ENCODE measurements at regions not wholly inside any gene's neighbourhood (a gene's known extent, or its start where the extent isn't known, plus 50 kb on each side); places are given as distances from the start of the nearest gene placed in this dataset.
A peak's percentile ranks its signal among the peaks of the same experiment; 100 is the strongest.

DNA sequence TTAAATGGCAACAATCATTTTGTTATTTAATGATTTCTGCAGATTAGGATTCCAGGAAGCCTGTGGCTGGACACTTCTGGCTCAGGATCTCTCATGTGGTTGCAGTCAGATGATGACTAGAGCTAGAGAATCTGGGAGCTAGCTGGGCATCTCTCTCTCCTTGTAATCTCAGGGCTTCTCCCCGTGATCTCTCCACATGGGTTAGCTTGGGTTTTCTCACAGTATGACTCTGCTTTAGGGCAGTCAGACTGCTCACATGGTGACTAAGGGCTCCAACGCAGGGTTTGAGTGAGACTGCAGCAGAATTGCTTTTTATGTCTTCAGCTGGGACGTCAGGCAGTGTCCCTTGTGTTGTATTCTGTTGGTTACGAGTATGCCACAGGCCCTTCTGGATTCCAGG lies 361.4 kb downstream of the CBLL2 start:
- TF ChIP-seq, protein P1, sequence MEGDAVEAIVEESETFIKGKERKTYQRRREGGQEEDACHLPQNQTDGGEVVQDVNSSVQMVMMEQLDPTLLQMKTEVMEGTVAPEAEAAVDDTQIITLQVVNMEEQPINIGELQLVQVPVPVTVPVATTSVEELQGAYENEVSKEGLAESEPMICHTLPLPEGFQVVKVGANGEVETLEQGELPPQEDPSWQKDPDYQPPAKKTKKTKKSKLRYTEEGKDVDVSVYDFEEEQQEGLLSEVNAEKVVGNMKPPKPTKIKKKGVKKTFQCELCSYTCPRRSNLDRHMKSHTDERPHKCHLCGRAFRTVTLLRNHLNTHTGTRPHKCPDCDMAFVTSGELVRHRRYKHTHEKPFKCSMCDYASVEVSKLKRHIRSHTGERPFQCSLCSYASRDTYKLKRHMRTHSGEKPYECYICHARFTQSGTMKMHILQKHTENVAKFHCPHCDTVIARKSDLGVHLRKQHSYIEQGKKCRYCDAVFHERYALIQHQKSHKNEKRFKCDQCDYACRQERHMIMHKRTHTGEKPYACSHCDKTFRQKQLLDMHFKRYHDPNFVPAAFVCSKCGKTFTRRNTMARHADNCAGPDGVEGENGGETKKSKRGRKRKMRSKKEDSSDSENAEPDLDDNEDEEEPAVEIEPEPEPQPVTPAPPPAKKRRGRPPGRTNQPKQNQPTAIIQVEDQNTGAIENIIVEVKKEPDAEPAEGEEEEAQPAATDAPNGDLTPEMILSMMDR (conservative IDR thresholded peaks at IDR 0.05; ENCODE audit: low read depth, low read length), result no peak
- H3K4me3 ChIP-seq (ENCODE audit: low read depth, low read length), result no peak overlapping the region
- no peak for DNase-seq (ENCODE audit: low read depth)

DNA sequence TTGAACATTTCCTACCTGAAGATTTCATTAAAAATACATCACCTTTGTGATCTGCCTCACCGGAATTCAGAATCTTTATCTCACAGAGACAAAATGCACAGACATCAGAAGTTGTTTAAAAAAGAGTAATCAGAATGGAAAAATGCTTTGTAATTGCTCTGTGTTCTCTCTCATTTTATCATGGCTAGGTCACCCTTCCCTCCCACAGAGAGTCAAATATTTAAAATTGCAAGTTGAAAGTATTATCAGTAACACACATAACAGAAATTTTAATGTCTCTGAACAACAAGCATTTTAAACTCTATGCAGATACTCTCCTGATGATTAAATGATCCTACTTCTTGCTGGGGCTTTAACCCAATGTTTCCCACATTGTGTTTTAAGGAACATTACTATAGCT lies 362.0 kb downstream of the CBLL2 start:
- TF ChIP-seq, protein P1 (conservative IDR thresholded peaks at IDR 0.05; ENCODE audit: low read depth, low read length), result no peak
- H3K4me3 ChIP-seq (ENCODE audit: low read depth, low read length), result no peak overlapping the region
- no peak for DNase-seq (ENCODE audit: low read depth)

DNA sequence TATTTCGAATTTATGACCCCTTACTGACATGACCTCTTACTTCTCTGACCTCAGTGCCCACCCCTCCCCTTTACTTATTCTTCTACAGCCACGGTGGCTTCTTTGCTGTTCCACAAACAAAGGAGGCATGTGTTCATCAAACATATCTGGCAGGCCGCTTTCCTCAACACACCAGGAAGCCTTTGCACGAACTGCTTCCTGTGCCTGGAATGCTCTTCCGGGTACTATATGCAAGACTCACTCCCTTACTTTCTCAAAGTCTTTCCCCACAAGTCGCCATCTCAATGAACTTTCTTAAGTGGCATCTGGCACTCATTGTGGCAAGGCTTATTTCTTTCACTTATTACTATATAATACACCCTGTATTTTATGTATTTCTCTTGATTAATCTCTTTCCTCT lies 351.5 kb upstream of the DDX53 start:
- TF ChIP-seq, protein P1 (conservative IDR thresholded peaks at IDR 0.05; ENCODE audit: low read depth, low read length), result no peak

DNA sequence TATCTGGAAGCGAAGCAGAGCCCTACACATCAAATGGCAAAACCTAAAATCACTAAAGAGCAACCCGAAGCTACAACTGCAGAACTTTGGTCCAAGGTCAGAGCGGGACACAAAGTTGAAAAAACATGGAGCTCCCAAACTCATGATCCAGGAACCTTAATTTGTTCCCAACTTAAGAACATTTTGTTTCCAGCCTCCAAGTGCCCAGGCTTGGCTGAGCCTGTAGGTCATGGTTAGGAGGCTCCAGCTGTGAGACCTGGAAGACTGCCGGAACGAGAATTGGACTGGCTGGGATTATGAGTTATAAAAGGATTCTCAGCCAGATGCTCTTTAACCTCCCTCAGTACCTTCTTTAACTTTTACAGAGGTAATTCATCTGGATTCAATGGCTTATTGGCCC lies 349.1 kb upstream of the DDX53 start:
- DNase-seq (ENCODE audit: low read depth), result no peak
- TF ChIP-seq, protein P1 (conservative IDR thresholded peaks at IDR 0.05; ENCODE audit: low read depth, low read length), result no peak
- no peak overlapping the region for H3K4me3 ChIP-seq (ENCODE audit: low read depth, low read length)

More for the DNA sequence above, 351.5 kb upstream of the DDX53 start:
- no peak for DNase-seq (ENCODE audit: low read depth)
- no peak overlapping the region for H3K4me3 ChIP-seq (ENCODE audit: low read depth, low read length)

DNA sequence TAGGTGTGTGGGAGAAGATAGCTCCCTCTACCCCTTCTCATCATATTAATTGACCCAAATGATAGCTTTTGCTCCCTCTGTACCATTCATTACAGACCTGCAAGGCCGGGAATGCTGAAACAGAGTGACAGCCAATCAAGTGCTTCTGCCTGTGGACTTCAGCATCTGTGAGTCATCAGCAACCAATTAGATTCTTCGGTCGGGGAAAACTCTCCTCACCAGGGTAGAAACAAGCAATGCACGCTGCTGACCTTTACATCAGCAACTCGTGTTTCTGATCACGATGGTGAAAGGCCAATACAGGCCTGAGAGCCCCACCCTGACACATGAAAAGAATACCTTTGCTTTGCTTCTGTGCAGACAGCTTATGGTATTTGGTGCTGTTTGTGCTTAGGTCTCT lies 347.2 kb upstream of the DDX53 start:
- DNase-seq (ENCODE audit: low read depth), result peak; percentile 32
- TF ChIP-seq, protein P1 (conservative IDR thresholded peaks at IDR 0.05; ENCODE audit: low read depth, low read length), result no peak
- no peak overlapping the region for H3K4me3 ChIP-seq (ENCODE audit: low read depth, low read length)

DNA sequence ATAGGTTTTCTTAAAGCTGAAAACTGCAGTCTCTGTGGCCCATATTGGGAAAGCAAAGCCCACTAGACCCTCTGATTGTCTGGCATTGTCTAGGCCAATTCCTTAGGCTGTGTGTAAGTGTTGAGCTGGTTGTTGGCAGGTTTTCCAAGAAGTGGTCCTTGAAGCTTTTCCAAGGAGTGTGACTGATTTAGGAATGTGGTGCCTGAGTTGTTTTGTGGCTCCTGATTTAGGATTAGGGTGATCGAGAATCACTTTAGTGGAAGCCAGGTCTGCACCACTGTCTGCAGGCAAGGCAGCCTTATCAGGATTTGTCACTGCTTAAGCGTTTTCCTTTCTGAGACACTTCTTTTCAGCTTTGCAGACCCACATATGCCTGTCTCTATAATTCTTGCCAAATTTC lies 339.0 kb upstream of the DDX53 start:
- TF ChIP-seq, protein P1 (conservative IDR thresholded peaks at IDR 0.05; ENCODE audit: low read depth, low read length), result no peak
- no peak overlapping the region for H3K4me3 ChIP-seq (ENCODE audit: low read depth, low read length)
- no peak for DNase-seq (ENCODE audit: low read depth)

DNA sequence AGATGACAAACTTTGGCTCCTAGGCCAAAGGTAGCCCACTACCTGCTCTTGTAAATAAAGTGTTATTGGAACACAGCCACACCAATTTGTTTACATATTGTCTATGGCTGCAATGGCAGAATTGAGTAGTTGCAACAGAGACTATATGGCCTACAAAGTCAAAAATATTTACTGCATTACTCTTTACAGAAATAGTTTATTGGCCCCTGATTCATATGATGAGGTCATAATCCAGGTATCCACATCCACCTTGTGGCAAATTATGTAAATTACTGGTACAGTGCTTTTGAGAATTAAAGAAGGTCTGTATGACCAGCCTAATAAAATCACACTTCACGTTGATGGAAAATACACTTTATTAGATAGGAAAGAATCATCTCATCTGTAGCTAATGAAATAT lies 337.0 kb upstream of the DDX53 start:
- no peak for DNase-seq (ENCODE audit: low read depth)
- no peak overlapping the region for H3K4me3 ChIP-seq (ENCODE audit: low read depth, low read length)
- TF ChIP-seq, protein P1 (conservative IDR thresholded peaks at IDR 0.05; ENCODE audit: low read depth, low read length), result no peak

All from epithelial cell of proximal tubule (primary cell).